K562 (cell line): ENCODE measurements at regions not wholly inside any gene's neighbourhood (a gene's known extent, or its start where the extent isn't known, plus 50 kb on each side); places are given as distances from the start of the nearest gene placed in this dataset.

Source experiments
- ATAC-seq: fragments of 200-7000 bp; cut with Tn5 transposase; 3 replicates; pipeline ENCODE4 v1.9.1; 2020; ENCODE audit warnings: moderate library complexity
- BruUV-seq: library from RNA; stranded (reverse); fragments of 400-500 nt; replicated peaks from 2 replicates; lab custom pipeline; 2021; lab: Mats Ljungman, UMichigan
- CTCF ChIA-PET: fragments of 300-600 bp; formaldehyde crosslinking; extraction: SDS; loops from one replicate; lab custom pipeline; 2021; ENCODE audit warnings: low intra/inter-chr PET ratio; lab: Yijun Ruan, JAX
- POLR2A ChIA-PET: fragments of 300-600, 350-650 bp; sonication (Branson Sonifier 250); formaldehyde crosslinking; extraction: SDS; loops from one replicate; lab custom pipeline; 2021; ENCODE audit warnings: antibody characterized with exemption, inconsistent platforms; lab: Yijun Ruan, JAX
- DNase-seq, 4 experiments: peaks; one replicate each; pipeline versions ENCODE4 v3.0.0 to v3.0.0-alpha.2; 2011 to 2018; ENCODE audit warnings: low spot score in 3 of 4, mixed read lengths in 3 of 4; ENCODE audit errors: extremely low read depth in 1 of 4
- FAIRE-seq: peaks from 2 replicates; lab custom pipeline; 2011; peaks lifted over from hg19 to GRCh38; lab: Jason Lieb, UNC
- H2AFZ ChIP-seq: 2 replicates; pipeline ENCODE4 v1.6.0; 2011; ENCODE audit warnings: low read depth, low read length, control low read depth, inconsistent platforms
- H3K27ac ChIP-seq: fragments of 200-600 bp; 3 replicates; pipeline ENCODE4 v1.8.0; 2011; ENCODE audit warnings: low read depth, mild to moderate bottlenecking, control low read depth, inconsistent platforms, low read length, moderate library complexity, mixed read lengths; ENCODE audit errors: extremely low read depth
- H3K27me3 ChIP-seq, 2 experiments: fragments of 300-600 bp in 1 of 2; 2 replicates in 1 of 2; 3 replicates in 1 of 2; pipeline versions ENCODE4 v1.6.0 to v1.8.0; 2011; ENCODE audit warnings: inconsistent platforms in 2 of 2, low read length in 2 of 2, mild to moderate bottlenecking in 1 of 2, mixed read lengths in 1 of 2, moderate library complexity in 1 of 2; ENCODE audit not compliant: control insufficient read depth in 2 of 2, insufficient read depth in 2 of 2
- H3K36me3 ChIP-seq: fragments of 300-600 bp; 3 replicates; pipeline ENCODE4 v1.8.0; 2011; ENCODE audit warnings: mild to moderate bottlenecking, low read length, inconsistent platforms; ENCODE audit not compliant: control insufficient read depth, insufficient read depth
- H3K4me1 ChIP-seq, 2 experiments: fragments of 200-600 bp in 1 of 2; replicated peaks in 1 of 2; 2 replicates in 1 of 2; 3 replicates in 1 of 2; pipeline versions ENCODE4 v1.5.1 to v1.8.0; 2011; ENCODE audit warnings: inconsistent platforms in 2 of 2, low read length in 2 of 2, mild to moderate bottlenecking in 1 of 2, mixed read lengths in 1 of 2, moderate library complexity in 1 of 2; ENCODE audit not compliant: control insufficient read depth in 2 of 2, insufficient read depth in 2 of 2
- H3K4me2 ChIP-seq: 2 replicates; pipeline ENCODE4 v1.6.1; 2011; ENCODE audit warnings: low read length, control low read depth, inconsistent platforms, mixed read lengths; ENCODE audit not compliant: insufficient read depth
- H3K4me3 ChIP-seq: fragments of 200-600 bp; sonication (generic), shearing (Covaris generic); 2 replicates; pipeline ENCODE4 v1.5.1; 2016; ENCODE audit warnings: control low read depth, inconsistent platforms
- H3K79me2 ChIP-seq: fragments of 200-600 bp; 3 replicates; pipeline ENCODE4 v1.8.0; 2011; ENCODE audit warnings: low read length, inconsistent platforms; ENCODE audit not compliant: control insufficient read depth, insufficient read depth
- H3K9ac ChIP-seq, 2 experiments: 2 replicates each; pipeline versions ENCODE4 v1.6.0 to v1.6.1; 2011; ENCODE audit warnings: low read depth in 2 of 2, low read length in 2 of 2, control low read depth in 1 of 2, inconsistent platforms in 1 of 2, mild to moderate bottlenecking in 1 of 2, mixed read lengths in 1 of 2; ENCODE audit not compliant: insufficient read depth in 1 of 2
- H3K9me1 ChIP-seq: one replicate; pipeline ENCODE4 v1.6.0; 2011; ENCODE audit warnings: inconsistent platforms, mild to moderate bottlenecking, low read length, moderate library complexity; ENCODE audit not compliant: control insufficient read depth, insufficient read depth
- H3K9me3 ChIP-seq: replicated peaks from 2 replicates; pipeline ENCODE4 v1.5.1; 2011; ENCODE audit warnings: low read depth, low read length, inconsistent platforms; ENCODE audit not compliant: control insufficient read depth, insufficient read depth
- H4K20me1 ChIP-seq: replicated peaks from 2 replicates; pipeline ENCODE4 v1.6.1; 2011; ENCODE audit warnings: low read length, inconsistent platforms, mixed read lengths; ENCODE audit not compliant: control insufficient read depth, insufficient read depth
- BCOR ChIP-seq: fragments of 450-650 bp; IDR thresholded peaks from 2 replicates; pipeline ENCODE4 v1.6.1; 2016
- ILF3 ChIP-seq: fragments of 450-650 bp; IDR thresholded peaks from 2 replicates; pipeline ENCODE4 v1.6.1; 2018; ENCODE audit warnings: antibody characterized with exemption, mild to moderate bottlenecking, moderate library complexity, borderline replicate concordance
- MEF2A ChIP-seq: IDR thresholded peaks from 2 replicates; pipeline ENCODE4 v1.6.1; 2011; ENCODE audit warnings: low read depth, mild to moderate bottlenecking, low read length, moderate library complexity; ENCODE audit not compliant: control insufficient read depth
- MTA3 ChIP-seq: fragments of 450-650 bp; formaldehyde crosslinking; IDR thresholded peaks from 2 replicates; pipeline ENCODE4 v1.6.1; 2017; ENCODE audit warnings: mild to moderate bottlenecking, borderline replicate concordance
- PATZ1 ChIP-seq: fragments of 250-450 bp; sonication (Bioruptor Pico); IDR thresholded peaks from 2 replicates; pipeline ENCODE4 v1.5.0; 2020; ENCODE audit warnings: mild to moderate bottlenecking, borderline replicate concordance
- PML ChIP-seq: IDR thresholded peaks from 2 replicates; pipeline ENCODE4 v1.6.1; 2012; ENCODE audit warnings: low read length, inconsistent platforms
- RAD21 ChIP-seq, 2 experiments: fragments of 250-450 bp in 1 of 2; fragments of 450-650 bp in 1 of 2; sonication (Bioruptor Pico) in 1 of 2; formaldehyde crosslinking in 1 of 2; IDR thresholded peaks in 1 of 2; conservative IDR thresholded peaks in 1 of 2; 2 replicates each; pipeline versions ENCODE4 v1.4.0 to v1.8.0; 2020 to 2022; ENCODE audit warnings: mild to moderate bottlenecking in 2 of 2, moderate library complexity in 1 of 2
- SMAD2 ChIP-seq: fragments of 150-350 bp; IDR thresholded peaks from 2 replicates; pipeline ENCODE4 v1.6.1; 2014; ENCODE audit warnings: low read depth, mild to moderate bottlenecking, low read length
- TAF15 ChIP-seq: fragments of 200-400 bp; formaldehyde crosslinking; IDR thresholded peaks from 2 replicates; pipeline ENCODE4 v1.6.1; 2017; ENCODE audit warnings: mild to moderate bottlenecking, low read depth, low read length, moderate library complexity
- ZBTB8A ChIP-seq: fragments of 450-650 bp; IDR thresholded peaks from 2 replicates; pipeline ENCODE4 v1.6.1; 2018; ENCODE audit warnings: mild to moderate bottlenecking, moderate library complexity; ENCODE audit not compliant: partially characterized antibody
- WGBS: fragments of 100-300 bp; shearing (Covaris generic); methylation state at CpG from one replicate; pipeline ENCODE4 v1.1.6; 2016; ENCODE audit warnings: low coverage, mixed read lengths; ENCODE audit not compliant: insufficient coverage; ENCODE audit errors: missing lambda C conversion rate; 5-methylcytosine and 5-hydroxymethylcytosine counted together
- in situ Hi-C: fragments of 300-500 bp; cut with MboI; formaldehyde crosslinking; loops from 4 replicates; pipeline ENCODE4 v1.15.0; 2018; ENCODE audit warnings: inconsistent platforms, mixed read lengths
- intact Hi-C: fragments of 100-400 bp; cut with micrococcal nuclease; formaldehyde crosslinking; loops from 2 replicates; pipeline ENCODE4 v1.14.2; 2022
- TF ChIP-seq, protein P1 (sequence below): fragments of 250-450 bp; sonication (Bioruptor Pico); IDR thresholded peaks from 2 replicates; pipeline ENCODE4 v1.8.0; 2021; ENCODE audit warnings: moderate library complexity, mild to moderate bottlenecking, inconsistent platforms

GRCh38 chr6:21518317-21518716 is 75.2 kb upstream of the SOX4 start:
- Histone ChIP-seq H4K20me1 (no peaks in the 10 kb centered on the region), H3K9me3 (no peaks in the 10 kb centered on the region), H3K36me3 (no peaks in the 10 kb centered on the region), H2AFZ (no peak overlapping the region), H3K9me1 (no peaks in the 10 kb centered on the region), H3K4me1 (no peaks in the 10 kb centered on the region), H3K4me3 (no peak overlapping the region), H3K9ac (no peak overlapping the region), H3K79me2 (no peaks in the 10 kb centered on the region), H3K27ac (no peak overlapping the region), H3K27me3 (peaks cover 8 to 20% of the 10 kb centered on the region in 2 experiments; a peak in 4 of 5 replicates), H3K4me2 (no peak overlapping the region)
- DNase-seq = no peak
- FAIRE-seq = no peak
- ChIA-PET POLR2A (no interaction called here), CTCF (no interaction called here)
- intact Hi-C loops (no loop called here), in situ Hi-C loops (no loop called here)
- whole genome bisulfite sequencing = 0% methylated on average over 4 of the region's 4 CpGs
- ATAC-seq = no peak
- BruUV-seq = no TSS peak
- TF ChIP-seq TAF15 (no peak), MTA3 (no peak), ZBTB8A (no peak), MEF2A (no peak), BCOR (no peak), PATZ1 (CRISPR knock-in tag) (no peak), SMAD2 (no peak), ILF3 (no peak), RAD21 (CRISPR knock-in tag; conservative IDR thresholded peaks at IDR 0.05 in 1 of 2, IDR thresholded peaks at IDR 0.05 in 1 of 2) (no peak), PML (no peak)
- TF ChIP-seq, protein P1, sequence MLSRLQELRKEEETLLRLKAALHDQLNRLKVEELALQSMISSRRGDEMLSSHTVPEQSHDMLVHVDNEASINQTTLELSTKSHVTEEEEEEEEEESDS (CRISPR knock-in tag) = no peak
